ENCODE measurements at regions not wholly inside any gene's neighbourhood (a gene's known extent, or its start where the extent isn't known, plus 50 kb on each side); places are given as distances from the start of the nearest gene placed in this dataset.
A peak's percentile ranks its signal among the peaks of the same experiment; 100 is the strongest.
"Not testable (repeated sequence)": the region's sequence is repeated elsewhere in the genome, so short reads cannot be mapped to it uniquely, and the experiment has no call there.

- no peak for TF ChIP-seq CTCF (IDR thresholded peaks at IDR 0.05)
- Mint-ChIP-seq H3K4me1 (peaks cover 44% of the 10 kb centered on the region), H3K36me3 (ENCODE audit: low read depth) (no peaks in the 10 kb centered on the region), H3K27me3 (no peaks in the 10 kb centered on the region), H3K27ac (peak overlapping the region; percentile 88), H3K9me3 (no peaks in the 10 kb centered on the region), H3K4me3 (peak overlapping the region; percentile 21)
- peak; percentile 38 for ATAC-seq (ENCODE audit: low read depth)
- ChIA-PET CTCF (interaction anchor here (0.9 to 1.8 kb wide), 2 partner anchors 25 to 130 kb away, joined by 3 to 6 read pairs; no protein-coding TSS in a partner anchor), POLR2A (interaction anchor here (0.6 to 4.8 kb wide), 7 partner anchors 9 to 344 kb away, joined by 3 to 49 read pairs (median 7); partner anchors contain the start of gene IRF2BP2)
- DNase-seq = no peak
- intact Hi-C loops (cut with micrococcal nuclease) = no loop called here
Observed at GRCh38 chr1:234953655-234954405, 174.8 kb downstream of the TOMM20 start.

GRCh38 chr1:234950598-234950997 lies 178.0 kb downstream of the TOMM20 start:
- peaks cover 38% of the 10 kb centered on the region for H3K4me1 Mint-ChIP-seq
- no peak for DNase-seq
- no peaks in the 10 kb centered on the region for H3K36me3 Mint-ChIP-seq (ENCODE audit: low read depth)
- no peaks in the 10 kb centered on the region for H3K9me3 Mint-ChIP-seq
- H3K27ac Mint-ChIP-seq = no peak overlapping the region
- no peak for TF ChIP-seq CTCF (IDR thresholded peaks at IDR 0.05)
- no peaks in the 10 kb centered on the region for H3K27me3 Mint-ChIP-seq
- CTCF ChIA-PET = no interaction called here
- intact Hi-C loops (cut with micrococcal nuclease) = no loop called here
- no peak overlapping the region for H3K4me3 Mint-ChIP-seq
- no peak for ATAC-seq (ENCODE audit: low read depth)
- POLR2A ChIA-PET = interaction anchor here (0.6 to 1.2 kb wide), 3 partner anchors 12 to 36 kb away, joined by 3 to 11 read pairs (median 4); no protein-coding TSS in a partner anchor

GRCh38 chr1:234949528-234949927 lies 179.1 kb downstream of the TOMM20 start:
- ATAC-seq (ENCODE audit: low read depth); H3K9me3 Mint-ChIP-seq; DNase-seq; H3K27ac Mint-ChIP-seq; H3K36me3 Mint-ChIP-seq (ENCODE audit: low read depth); intact Hi-C loops (cut with micrococcal nuclease); H3K4me3 Mint-ChIP-seq; CTCF ChIA-PET; H3K27me3 Mint-ChIP-seq: not testable (repeated sequence)
- POLR2A ChIA-PET = interaction anchor here (1.0 to 1.2 kb wide), 4 partner anchors 10 to 62 kb away, joined by 3 to 4 read pairs (median 3); no protein-coding TSS in a partner anchor
- H3K4me1 Mint-ChIP-seq = peaks cover 38% of the 10 kb centered on the region

GRCh38 chr1:234944439-234945344 lies 183.9 kb downstream of the TOMM20 start:
- DNase-seq (no peak), ATAC-seq (ENCODE audit: low read depth) (peak; percentile 50)
- Mint-ChIP-seq H3K27ac (peak overlapping the region; percentile 81), H3K4me1 (peaks cover 39% of the 10 kb centered on the region), H3K27me3 (no peaks in the 10 kb centered on the region), H3K36me3 (ENCODE audit: low read depth) (no peaks in the 10 kb centered on the region), H3K4me3 (peak overlapping the region; percentile 58), H3K9me3 (peaks cover 8% of the 10 kb centered on the region)
- intact Hi-C loops (cut with micrococcal nuclease) = loop anchor here (1.0 to 2.0 kb wide), 4 partner anchors 11 to 19 kb away; no protein-coding TSS in a partner anchor
- TF ChIP-seq CTCF (IDR thresholded peaks at IDR 0.05) = no peak
- CTCF ChIA-PET = interaction anchor here (0.6 kb wide), 1 partner anchor 227 kb away, joined by 3 read pairs; no protein-coding TSS in a partner anchor
- POLR2A ChIA-PET = interaction anchor here (0.6 to 3.0 kb wide), 16 partner anchors 9 to 340 kb away, joined by 3 to 17 read pairs (median 5); partner anchors contain the start of gene IRF2BP2

- ATAC-seq (ENCODE audit: low read depth) = peak; percentile 61
Observed at GRCh38 chr1:234943836-234944402, 184.7 kb downstream of the TOMM20 start.

More at GRCh38 chr1:234943836-234944402, 184.7 kb downstream of the TOMM20 start:
- Mint-ChIP-seq H3K4me3 (peak overlapping the region; percentile 29), H3K4me1 (peaks cover 39% of the 10 kb centered on the region), H3K36me3 (ENCODE audit: low read depth) (no peaks in the 10 kb centered on the region), H3K27me3 (no peaks in the 10 kb centered on the region), H3K9me3 (peaks cover 8% of the 10 kb centered on the region), H3K27ac (peak overlapping the region; percentile 75)
- intact Hi-C loops (cut with micrococcal nuclease) = loop anchor here (1.0 to 2.0 kb wide), 2 partner anchors 11 to 17 kb away; no protein-coding TSS in a partner anchor
- POLR2A ChIA-PET = interaction anchor here (1.0 to 3.0 kb wide), 8 partner anchors 11 to 333 kb away, joined by 3 to 17 read pairs (median 6); partner anchors contain the start of gene IRF2BP2
- DNase-seq = no peak
- CTCF ChIA-PET = interaction anchor here (1.2 kb wide), 1 partner anchor 140 kb away, joined by 3 read pairs; no protein-coding TSS in a partner anchor
- no peak for TF ChIP-seq CTCF (IDR thresholded peaks at IDR 0.05)
